Caki2 (cell line): ENCODE measurements at regions not wholly inside any gene's neighbourhood (a gene's known extent, or its start where the extent isn't known, plus 50 kb on each side); places are given as distances from the start of the nearest gene placed in this dataset.
A peak's percentile ranks its signal among the peaks of the same experiment; 100 is the strongest.
"Not testable (repeated sequence)": the region's sequence is repeated elsewhere in the genome, so short reads cannot be mapped to it uniquely, and the experiment has no call there.

Experiments
- DNase-seq: peaks from one replicate; pipeline ENCODE4 v3.0.0-alpha.2; 2015; ENCODE audit warnings: low read depth
- in situ Hi-C: cut with HindIII; loops from 2 replicates; pipeline ENCODE4 v1.10.0; 2016; ENCODE audit warnings: low sequenced_read_pairs, low pct_unique_long_range_greater_than_20kb, mixed read lengths

- in situ Hi-C loops, result no loop called here
- DNase-seq, result no peak
These were observed 406.1 kb upstream of the TRAM1L1 start for GRCh38 chr4:117491516-117491915.

GRCh38 chr4:117495802-117496201 is 410.4 kb upstream of the TRAM1L1 start:
- in situ Hi-C loops, result no loop called here
- DNase-seq, result no peak

GRCh38 chr4:117512414-117512813 is 427.0 kb upstream of the TRAM1L1 start:
- in situ Hi-C loops, result no loop called here
- no peak for DNase-seq

GRCh38 chr4:117514391-117515175 is 429.2 kb upstream of the TRAM1L1 start:
- DNase-seq, result no peak
- in situ Hi-C loops, result no loop called here

- in situ Hi-C loops, result no loop called here
- DNase-seq, result no peak
These were observed 430.5 kb upstream of the TRAM1L1 start for GRCh38 chr4:117515921-117516320.

GRCh38 chr4:117527601-117528000 is 442.2 kb upstream of the TRAM1L1 start:
- in situ Hi-C loops, result no loop called here
- DNase-seq, result no peak

GRCh38 chr4:117529401-117529800 is 444.0 kb upstream of the TRAM1L1 start:
- in situ Hi-C loops, result no loop called here
- DNase-seq, result no peak

GRCh38 chr4:117533501-117533900 is 448.1 kb upstream of the TRAM1L1 start:
- no peak for DNase-seq
- in situ Hi-C loops, result no loop called here

GRCh38 chr4:117545039-117545438 is 459.7 kb upstream of the TRAM1L1 start:
- DNase-seq, result no peak
- in situ Hi-C loops, result no loop called here

- DNase-seq, result no peak
- in situ Hi-C loops, result no loop called here
These were observed 464.1 kb upstream of the TRAM1L1 start for GRCh38 chr4:117549524-117549923.

- in situ Hi-C loops, result no loop called here
- DNase-seq, result no peak
These were observed 464.7 kb upstream of the TRAM1L1 start for GRCh38 chr4:117550085-117550484.

- in situ Hi-C loops, result no loop called here
- peak; percentile 32 for DNase-seq
These were observed 474.0 kb upstream of the NDST3 start for GRCh38 chr4:117560329-117560728.

- DNase-seq, result no peak
- in situ Hi-C loops, result no loop called here
These were observed 460.2 kb upstream of the NDST3 start for GRCh38 chr4:117574085-117574484.

GRCh38 chr4:117575850-117576249 is 458.4 kb upstream of the NDST3 start:
- in situ Hi-C loops, result no loop called here
- DNase-seq, result no peak

GRCh38 chr4:117577686-117578311 is 456.5 kb upstream of the NDST3 start:
- no peak for DNase-seq
- in situ Hi-C loops, result no loop called here

GRCh38 chr4:117588771-117589170 is 445.5 kb upstream of the NDST3 start:
- DNase-seq, result no peak
- in situ Hi-C loops, result no loop called here

- in situ Hi-C loops, result no loop called here
These were observed 437.3 kb upstream of the NDST3 start for GRCh38 chr4:117596917-117597480.

GRCh38 chr4:117599393-117599792 is 434.9 kb upstream of the NDST3 start:
- DNase-seq, in situ Hi-C loops: not testable (repeated sequence)

More at GRCh38 chr4:117596917-117597480, 437.3 kb upstream of the NDST3 start:
- DNase-seq, result no peak

- DNase-seq, in situ Hi-C loops: not testable (repeated sequence)
These were observed 433.4 kb upstream of the NDST3 start for GRCh38 chr4:117600936-117601335.
